Activated gamma-delta T cell treated with anti-CD3 and anti-CD28 coated beads, Interleukin-2, amount 50 U/mL, for 16 hours (primary cell): ENCODE measurements at regions not wholly inside any gene's neighbourhood (a gene's known extent, or its start where the extent isn't known, plus 50 kb on each side); places are given as distances from the start of the nearest gene placed in this dataset.
A peak's percentile ranks its signal among the peaks of the same experiment; 100 is the strongest.
"Not testable (repeated sequence)": the region's sequence is repeated elsewhere in the genome, so short reads cannot be mapped to it uniquely, and the experiment has no call there.

Source experiments
- DNase-seq: peaks from one replicate; pipeline ENCODE4 v3.0.0-alpha.2; 2020; ENCODE audit warnings: low read depth

DNA sequence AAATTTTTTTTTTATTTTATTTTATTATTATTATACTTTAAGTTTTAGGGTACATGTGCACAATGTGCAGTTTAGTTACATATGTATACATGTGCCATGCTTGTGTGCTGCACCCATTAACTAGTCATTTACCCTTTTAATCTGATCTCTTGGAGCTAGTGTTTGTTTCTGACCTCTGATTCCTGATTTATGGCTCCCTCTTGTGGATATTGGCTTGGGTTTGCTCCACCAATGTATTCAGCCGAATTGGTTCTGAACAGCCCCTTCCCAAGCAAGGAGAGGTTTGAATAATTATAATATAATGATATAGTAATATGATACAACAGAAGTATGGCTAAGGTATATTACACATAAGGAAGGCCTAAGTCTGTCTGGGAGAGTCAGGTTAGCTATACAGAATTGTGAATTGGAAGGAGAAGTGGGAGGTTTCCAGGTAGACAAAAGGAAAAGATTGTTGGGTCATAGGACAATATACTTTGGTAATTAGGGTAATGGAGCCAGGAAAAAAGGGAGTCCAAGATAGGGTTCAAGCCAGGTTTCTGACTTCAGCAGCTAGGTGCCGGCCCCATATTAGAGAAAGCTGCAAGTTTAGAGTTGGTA lies 53.1 kb upstream of the HMCN1 start:
- DNase-seq, result no peak

GRCh38 chr1:185680453-185680852 lies 53.7 kb upstream of the HMCN1 start:
- DNase-seq, result no peak

DNA sequence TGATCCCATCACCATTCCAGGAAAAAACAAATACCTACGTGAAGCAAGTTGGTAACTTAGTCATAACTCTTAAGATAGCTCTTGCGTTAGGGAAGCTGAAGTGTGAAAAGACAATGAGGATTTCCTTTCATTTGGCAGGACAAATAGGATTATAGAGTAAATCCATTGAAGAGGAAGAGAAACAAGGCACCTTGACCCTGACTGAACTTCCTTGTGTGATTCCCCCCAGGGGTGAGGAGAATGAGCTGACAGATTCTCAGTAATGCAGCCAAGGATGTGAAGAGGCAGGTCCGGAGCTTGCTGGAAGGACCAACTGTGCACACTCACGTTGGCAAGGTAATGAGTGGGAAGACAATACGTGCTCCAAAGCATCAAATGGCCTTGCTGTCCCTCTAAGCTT lies 55.0 kb upstream of the HMCN1 start:
- no peak for DNase-seq

DNA sequence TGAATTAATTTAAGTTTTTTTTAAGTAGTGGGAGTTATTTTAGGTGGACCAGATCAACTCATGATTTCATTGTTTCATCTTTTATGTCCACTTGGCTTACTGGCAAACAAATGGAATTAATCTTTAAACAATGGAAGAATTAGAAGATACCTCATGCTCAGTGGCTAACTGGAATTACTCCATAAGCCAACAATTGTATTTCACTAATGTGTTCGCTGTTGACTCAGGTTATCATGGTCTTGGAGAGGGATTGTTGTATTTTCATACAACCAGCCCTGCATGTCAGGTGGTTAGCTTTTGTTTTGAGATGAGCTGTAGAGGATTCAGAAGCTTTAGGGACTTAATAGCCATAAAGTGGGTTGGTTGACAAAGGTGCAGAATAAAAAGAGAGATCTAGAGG lies 57.2 kb upstream of the HMCN1 start:
- no peak for DNase-seq

DNA sequence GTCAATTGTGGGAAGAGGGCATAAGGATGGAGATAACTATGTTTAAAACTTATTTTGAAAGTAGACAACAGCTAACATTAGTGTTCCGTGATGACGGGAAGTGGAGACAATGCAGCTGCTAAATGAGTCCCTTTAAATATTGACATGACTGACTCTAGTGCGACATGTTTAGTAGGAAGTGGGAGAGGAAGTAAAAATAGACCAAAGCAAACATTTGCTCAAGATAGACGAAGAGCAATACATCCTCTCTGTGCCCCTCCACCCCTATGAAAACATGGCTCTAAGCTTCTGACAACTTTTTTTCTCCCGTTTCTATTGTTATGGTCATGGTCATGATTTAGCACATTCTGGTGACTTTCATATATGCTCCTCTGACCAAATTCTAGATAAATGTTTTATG lies 60.0 kb upstream of the HMCN1 start:
- DNase-seq, result no peak

GRCh38 chr1:185672719-185673360 lies 61.4 kb upstream of the HMCN1 start:
- DNase-seq, result no peak

- peak; percentile 30 for DNase-seq
These were observed 64.0 kb upstream of the HMCN1 start for GRCh38 chr1:185670187-185670627.

GRCh38 chr1:185668013-185668412 lies 66.2 kb upstream of the HMCN1 start:
- no peak for DNase-seq

- no peak for DNase-seq
These were observed 67.6 kb upstream of the HMCN1 start for GRCh38 chr1:185666582-185666981.

GRCh38 chr1:185663771-185664296 lies 70.4 kb upstream of the HMCN1 start:
- no peak for DNase-seq

GRCh38 chr1:185663332-185663731 lies 70.9 kb upstream of the HMCN1 start:
- DNase-seq, result no peak

DNA sequence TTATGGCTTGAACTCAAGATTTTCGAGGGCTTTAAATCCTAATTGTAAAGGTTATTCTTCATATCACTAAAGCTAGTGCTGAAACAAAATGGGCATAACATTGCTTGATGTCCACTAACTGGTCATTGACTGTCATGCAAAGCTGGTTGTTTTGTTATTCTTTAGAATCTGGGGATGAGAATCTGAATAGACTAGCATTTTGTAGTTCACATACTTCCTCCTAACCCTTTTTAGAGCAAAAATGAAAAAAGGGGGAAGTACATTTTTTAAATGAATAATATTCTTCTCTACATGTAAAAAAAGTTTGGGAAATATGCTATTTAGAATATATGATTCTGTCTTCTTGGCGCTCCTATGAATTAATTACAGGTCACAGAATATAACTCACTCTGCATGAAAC lies 72.2 kb upstream of the HMCN1 start:
- DNase-seq, result no peak

- DNase-seq, result no peak
These were observed 77.5 kb upstream of the HMCN1 start for GRCh38 chr1:185656663-185657062.

- no peak for DNase-seq
These were observed 79.3 kb upstream of the HMCN1 start for GRCh38 chr1:185654952-185655314.

- DNase-seq, result no peak
These were observed 79.8 kb upstream of the HMCN1 start for GRCh38 chr1:185654199-185654951.

- no peak for DNase-seq
These were observed 80.6 kb upstream of the HMCN1 start for GRCh38 chr1:185653615-185654014.

GRCh38 chr1:185652348-185652747 lies 81.8 kb upstream of the HMCN1 start:
- no peak for DNase-seq

DNA sequence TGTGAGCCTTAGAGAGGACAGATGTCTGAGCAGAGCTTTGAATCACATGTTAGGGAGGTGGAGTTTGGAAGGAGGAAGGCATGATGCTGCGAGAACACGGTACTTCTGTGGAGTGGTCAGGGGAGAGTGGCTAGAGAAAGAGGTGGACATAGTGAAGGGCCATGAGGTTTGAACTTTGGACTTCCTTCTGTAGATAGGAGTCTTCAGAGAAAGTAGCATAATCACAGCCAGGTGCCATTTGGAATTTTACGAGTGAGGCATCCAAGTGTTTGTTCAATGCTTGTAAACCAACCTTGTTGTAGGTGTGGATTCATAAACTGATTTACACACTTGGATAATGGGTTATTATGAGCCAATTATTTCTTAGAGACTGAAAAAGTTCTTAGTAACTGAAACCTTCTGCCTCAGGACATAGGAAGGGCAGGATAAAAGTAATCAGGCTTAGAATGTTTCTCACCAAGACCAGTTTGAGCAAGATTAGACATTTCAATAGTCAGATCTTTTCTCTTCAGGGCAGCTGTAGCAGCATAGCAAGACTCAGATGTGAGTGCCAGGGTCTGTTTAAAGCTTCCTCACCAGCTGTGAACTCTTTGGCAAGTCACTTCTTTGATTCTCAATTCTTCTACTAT lies 83.5 kb upstream of the HMCN1 start:
- DNase-seq, result no peak

- no peak for DNase-seq
These were observed 85.2 kb upstream of the HMCN1 start for GRCh38 chr1:185648858-185649589.

- not testable (repeated sequence) for DNase-seq
These were observed 86.5 kb upstream of the HMCN1 start for GRCh38 chr1:185647597-185648267.

GRCh38 chr1:185646202-185646683 lies 87.9 kb upstream of the HMCN1 start:
- DNase-seq, result no peak
